H1 (cell line): ENCODE measurements at regions not wholly inside any gene's neighbourhood (a gene's known extent, or its start where the extent isn't known, plus 50 kb on each side); places are given as distances from the start of the nearest gene placed in this dataset.

Experiments used
- CTCF ChIA-PET: fragments of 300-600 bp; sonication (Branson Sonifier 250); formaldehyde crosslinking; loops from one replicate; lab custom pipeline; 2021; ENCODE audit not compliant: partially characterized antibody; lab: Charles Lee
- POLR2A ChIA-PET: fragments of 300-600 bp; sonication (Branson Sonifier 250); formaldehyde crosslinking; loops from one replicate; lab custom pipeline; 2021; ENCODE audit warnings: inconsistent platforms; ENCODE audit not compliant: partially characterized antibody; lab: Charles Lee
- DNase-seq, 2 experiments: peaks; one replicate each; pipeline versions ENCODE4 v3.0.0 to v3.0.0-alpha.2; 2010 to 2022; ENCODE audit warnings: low spot score in 2 of 2, low read depth in 1 of 2, mixed read lengths in 1 of 2
- FAIRE-seq: peaks from 2 replicates; lab custom pipeline; 2011; peaks lifted over from hg19 to GRCh38; lab: Jason Lieb, UNC
- H2AFZ ChIP-seq: 2 replicates; pipeline ENCODE4 v1.8.1; 2012; ENCODE audit warnings: low read length, inconsistent platforms
- H2AK5ac ChIP-seq: 2 replicates; pipeline ENCODE4 v1.6.1; 2013; ENCODE audit warnings: low read depth, low read length
- H2BK120ac ChIP-seq: replicated peaks from 2 replicates; pipeline ENCODE3; 2013; ENCODE audit warnings: low read depth, low read length, inconsistent platforms
- H2BK12ac ChIP-seq: 2 replicates; pipeline ENCODE4 v1.6.1; 2013; ENCODE audit warnings: low read depth, low read length
- H2BK15ac ChIP-seq: 2 replicates; pipeline ENCODE4 v1.6.1; 2013; ENCODE audit warnings: low read length
- H2BK20ac ChIP-seq: 2 replicates; pipeline ENCODE4 v1.6.1; 2013; ENCODE audit warnings: low read length
- H2BK5ac ChIP-seq: 2 replicates; pipeline ENCODE4 v1.6.1; 2013; ENCODE audit warnings: low read depth, low read length
- H3K14ac ChIP-seq: 2 replicates; pipeline ENCODE4 v1.6.1; 2013; ENCODE audit warnings: inconsistent platforms; ENCODE audit not compliant: insufficient read length
- H3K18ac ChIP-seq: 2 replicates; pipeline ENCODE4 v1.6.1; 2013; ENCODE audit warnings: low read length; ENCODE audit errors: extremely low read depth
- H3K23ac ChIP-seq: 2 replicates; pipeline ENCODE4 v1.6.1; 2013; ENCODE audit warnings: inconsistent platforms; ENCODE audit not compliant: insufficient read length
- H3K23me2 ChIP-seq: 2 replicates; pipeline ENCODE4 v1.6.1; 2013; ENCODE audit warnings: low read depth, low read length
- H3K27ac ChIP-seq: 2 replicates; pipeline ENCODE4 v1.6.1; 2011; ENCODE audit warnings: low read depth, low read length, inconsistent platforms
- H3K27me3 ChIP-seq, 4 experiments: replicated peaks in 1 of 4; 1 replicate in 1 of 4; 2 replicates in 3 of 4; pipeline versions ENCODE4 v1.6.1 to v1.8.1; 2011 to 2013; ENCODE audit warnings: low read length in 3 of 4, mild to moderate bottlenecking in 3 of 4, inconsistent platforms in 2 of 4, mixed read lengths in 2 of 4, moderate library complexity in 1 of 4; ENCODE audit not compliant: control insufficient read depth in 3 of 4, insufficient read depth in 3 of 4; ENCODE audit errors: extremely low read depth in 1 of 4
- H3K36me3 ChIP-seq, 4 experiments: 2 replicates each; pipeline versions ENCODE4 v1.6.1 to v1.8.1; 2011 to 2013; ENCODE audit warnings: mild to moderate bottlenecking in 4 of 4, low read length in 3 of 4, moderate library complexity in 2 of 4, control low read depth in 1 of 4, inconsistent platforms in 1 of 4; ENCODE audit not compliant: insufficient read depth in 4 of 4, control insufficient read depth in 2 of 4
- H3K4ac ChIP-seq: replicated peaks from 2 replicates; pipeline ENCODE3; 2013; ENCODE audit warnings: low read length, low read depth, mixed read lengths, inconsistent platforms; ENCODE audit not compliant: insufficient read length
- H3K4me1 ChIP-seq, 4 experiments: replicated peaks in 1 of 4; 1 replicate in 1 of 4; 2 replicates in 3 of 4; pipeline versions ENCODE4 v1.6.1 to v1.8.1; 2011 to 2013; ENCODE audit warnings: low read length in 3 of 4, inconsistent platforms in 2 of 4, mixed read lengths in 1 of 4; ENCODE audit not compliant: insufficient read depth in 4 of 4, control insufficient read depth in 3 of 4
- H3K4me2 ChIP-seq, 2 experiments: 2 replicates each; pipeline versions ENCODE4 v1.6.1 to v1.8.1; 2011 to 2013; ENCODE audit warnings: low read depth in 2 of 2, low read length in 2 of 2, control low read depth in 1 of 2, inconsistent platforms in 1 of 2, mild to moderate bottlenecking in 1 of 2; ENCODE audit not compliant: insufficient read depth in 1 of 2
- H3K4me3 ChIP-seq, 4 experiments: fragments of 200-600, 300-600 bp in 1 of 4; sonication (generic), shearing (Covaris generic), sonication (Bioruptor Twin) in 1 of 4; 2 replicates each; pipeline versions ENCODE4 v1.5.1 to v1.8.1; 2011 to 2016; ENCODE audit warnings: low read length in 4 of 4, low read depth in 3 of 4, control low read depth in 2 of 4, inconsistent platforms in 2 of 4, mild to moderate bottlenecking in 2 of 4, mixed read lengths in 1 of 4, moderate library complexity in 1 of 4; ENCODE audit not compliant: insufficient read depth in 2 of 4; ENCODE audit errors: extremely low read depth in 1 of 4
- H3K56ac ChIP-seq: replicated peaks from 2 replicates; pipeline ENCODE3; 2013; ENCODE audit warnings: low read depth, mild to moderate bottlenecking, mixed read lengths, low read length, inconsistent platforms; ENCODE audit not compliant: insufficient read length
- H3K79me1 ChIP-seq: 2 replicates; pipeline ENCODE4 v1.6.1; 2013; ENCODE audit warnings: low read depth, low read length, control low read depth
- H3K79me2 ChIP-seq, 2 experiments: 2 replicates each; pipeline versions ENCODE4 v1.6.1 to v1.8.1; 2012 to 2013; ENCODE audit warnings: low read length in 2 of 2, mild to moderate bottlenecking in 2 of 2, inconsistent platforms in 1 of 2; ENCODE audit not compliant: insufficient read depth in 2 of 2, control insufficient read depth in 1 of 2
- H3K9ac ChIP-seq, 4 experiments: replicated peaks in 1 of 4; 1 replicate in 1 of 4; 2 replicates in 3 of 4; pipeline versions ENCODE4 v1.6.1 to v1.8.1; 2011 to 2013; ENCODE audit warnings: low read depth in 3 of 4, low read length in 3 of 4, control low read depth in 2 of 4, mild to moderate bottlenecking in 2 of 4, moderate library complexity in 2 of 4, inconsistent platforms in 1 of 4; ENCODE audit errors: extremely low read depth in 1 of 4
- H3K9me3 ChIP-seq, 2 experiments: 2 replicates each; pipeline versions ENCODE4 v1.6.1 to v1.8.1; 2012 to 2013; ENCODE audit warnings: mild to moderate bottlenecking in 2 of 2, moderate library complexity in 2 of 2, control low read depth in 1 of 2, inconsistent platforms in 1 of 2, low read depth in 1 of 2, low read length in 1 of 2, mixed read lengths in 1 of 2; ENCODE audit not compliant: insufficient read depth in 2 of 2
- H4K20me1 ChIP-seq, 2 experiments: replicated peaks in 1 of 2; 2 replicates each; pipeline versions ENCODE3 to v1.8.1; 2011 to 2013; ENCODE audit warnings: inconsistent platforms in 2 of 2, low read length in 2 of 2, mild to moderate bottlenecking in 1 of 2; ENCODE audit not compliant: insufficient read depth in 2 of 2, control insufficient read depth in 1 of 2
- H4K5ac ChIP-seq: 2 replicates; pipeline ENCODE4 v1.6.1; 2013; ENCODE audit warnings: low read length, low read depth, mixed read lengths, inconsistent platforms; ENCODE audit not compliant: insufficient read length
- H4K8ac ChIP-seq: 2 replicates; pipeline ENCODE4 v1.8.0; 2013; ENCODE audit warnings: mild to moderate bottlenecking, moderate library complexity, low read length, inconsistent platforms; ENCODE audit not compliant: insufficient read depth; ENCODE audit errors: extremely low read depth
- H4K91ac ChIP-seq: replicated peaks from 2 replicates; pipeline ENCODE3; 2013; ENCODE audit warnings: low read length, mixed read lengths, inconsistent platforms; ENCODE audit not compliant: insufficient read length
- CBX8 ChIP-seq: fragments of 300-800, 300-1000 bp; sonication (generic); IDR thresholded peaks from 2 replicates; pipeline ENCODE4 v1.7.1; 2016; ENCODE audit warnings: low read depth, low read length, borderline replicate concordance
- CEBPB ChIP-seq: IDR thresholded peaks from 2 replicates; pipeline ENCODE4 v1.6.1; 2012; ENCODE audit warnings: low read depth, low read length
- CREB1 ChIP-seq: IDR thresholded peaks from 2 replicates; pipeline ENCODE4 v1.6.1; 2012; ENCODE audit warnings: inconsistent platforms
- HDAC2 ChIP-seq, 2 experiments: fragments of 300-600 bp in 1 of 2; sonication (generic) in 1 of 2; IDR thresholded peaks; 2 replicates each; pipeline ENCODE4 v1.6.1; 2011 to 2012; ENCODE audit warnings: low read depth in 2 of 2, low read length in 2 of 2, mild to moderate bottlenecking in 2 of 2, moderate library complexity in 2 of 2, borderline replicate concordance in 1 of 2, inconsistent platforms in 1 of 2
- JUND ChIP-seq: IDR thresholded peaks from 2 replicates; pipeline ENCODE4 v1.6.1; 2011; ENCODE audit warnings: mild to moderate bottlenecking, improper control_type of control experiment, low read length
- MAFK ChIP-seq: IDR thresholded peaks from 2 replicates; pipeline ENCODE4 v1.6.1; 2012; ENCODE audit warnings: low read depth, mild to moderate bottlenecking, improper control_type of control experiment, low read length
- POLR2A ChIP-seq, 2 experiments: IDR thresholded peaks; 1 replicate in 1 of 2; 2 replicates in 1 of 2; pipeline ENCODE4 v1.6.1; 2011; ENCODE audit warnings: low read depth in 2 of 2, low read length in 2 of 2, mild to moderate bottlenecking in 2 of 2; ENCODE audit errors: control extremely low read depth in 1 of 2
- RFX5 ChIP-seq: IDR thresholded peaks from 2 replicates; pipeline ENCODE4 v1.6.1; 2011; ENCODE audit warnings: low read depth, low read length, improper control_type of control experiment, borderline replicate concordance
- RNF2 ChIP-seq: fragments of 200-900, 300-1000 bp; sonication (generic); IDR thresholded peaks from 2 replicates; pipeline ENCODE4 v1.7.1; 2016; ENCODE audit warnings: borderline replicate concordance, low read depth, mild to moderate bottlenecking, antibody characterized with exemption, low read length; ENCODE audit not compliant: poor library complexity, severe bottlenecking; ENCODE audit errors: missing control alignments
- SIRT6 ChIP-seq: IDR thresholded peaks from one replicate; pipeline ENCODE4 v1.7.1; 2012; ENCODE audit warnings: low read length, inconsistent platforms
- TAF7 ChIP-seq: optimal IDR thresholded peaks from 2 replicates; pipeline ENCODE3; 2011; ENCODE audit warnings: low read depth, mild to moderate bottlenecking, inconsistent platforms, low read length, moderate library complexity, borderline replicate concordance
- TBP ChIP-seq: IDR thresholded peaks from 2 replicates; pipeline ENCODE4 v1.6.1; 2011; ENCODE audit warnings: low read depth, low read length, improper control_type of control experiment
- ZNF274 ChIP-seq: IDR thresholded peaks from 2 replicates; pipeline ENCODE4 v1.7.0; 2012; ENCODE audit warnings: low read length, borderline replicate concordance; ENCODE audit errors: extremely low read depth
- WGBS, 2 experiments: shearing (Covaris generic) in 1 of 2; methylation state at CpG; one replicate each; pipeline versions ENCODE4 v1.1.6 to v1.1.7; 2013 to 2015; ENCODE audit warnings: low lambda C conversion rate in 2 of 2, mixed read lengths in 2 of 2, inconsistent platforms in 1 of 2, low coverage in 1 of 2, missing lambda C conversion rate in 1 of 2; ENCODE audit not compliant: insufficient replicate concordance in 2 of 2, insufficient coverage in 1 of 2, insufficient read length in 1 of 2; ENCODE audit errors: extremely low coverage in 1 of 2, missing lambda C conversion rate in 1 of 2; 5-methylcytosine and 5-hydroxymethylcytosine counted together

GRCh38 chr4:89531932-89532640 is 224.5 kb upstream of the GPRIN3 start:
- H2AFZ ChIP-seq = no peak overlapping the region
- TF ChIP-seq RNF2 = no peak
- no peak for TF ChIP-seq TAF7
- no peak for TF ChIP-seq MAFK
- no peak for TF ChIP-seq TBP
- TF ChIP-seq RFX5 = no peak
- no peak for TF ChIP-seq HDAC2 (IDR thresholded peaks at IDR 0.05; ENCODE audit: borderline replicate concordance in 1 of 2, low read depth in 2 of 2, low read length in 2 of 2)
- TF ChIP-seq POLR2A (IDR thresholded peaks at IDR 0.05; ENCODE audit: control extremely low read depth in 1 of 2, low read depth in 2 of 2, low read length in 2 of 2) = no peak
- TF ChIP-seq SIRT6 = no peak
- TF ChIP-seq ZNF274 = no peak
- TF ChIP-seq CEBPB = no peak
- no peak for TF ChIP-seq CBX8
- no peak for TF ChIP-seq CREB1
- TF ChIP-seq JUND = no peak
- TF ChIP-seq, all 59 proteins: peak for 0
- Histone ChIP-seq H2BK12ac (no peak overlapping the region), H3K36me3 (no peaks in the 10 kb centered on the region), H3K9ac (no peak overlapping the region), H3K4me1 (no peaks in the 10 kb centered on the region), H3K79me1 (no peaks in the 10 kb centered on the region), H3K79me2 (no peaks in the 10 kb centered on the region), H3K4ac (no peak overlapping the region), H3K14ac (no peak overlapping the region), H2BK5ac (no peak overlapping the region), H3K9me3 (no peaks in the 10 kb centered on the region), H3K4me3 (no peak overlapping the region), H4K8ac (no peak overlapping the region), H3K27me3 (no peaks in the 10 kb centered on the region), H2BK120ac (no peak overlapping the region), H3K23ac (no peak overlapping the region), H4K5ac (no peak overlapping the region), H2BK20ac (no peak overlapping the region), H4K91ac (no peak overlapping the region), H3K18ac (no peak overlapping the region), H4K20me1 (no peaks in the 10 kb centered on the region), H3K4me2 (no peak overlapping the region), H3K23me2 (no peaks in the 10 kb centered on the region), H2AK5ac (no peak overlapping the region), H3K56ac (no peak overlapping the region), H2BK15ac (no peak overlapping the region), H3K27ac (no peak overlapping the region)
- 84% methylated on average over 2 of the region's 2 CpGs; no CpG with 5 or more reads in 1 of the 2 experiments for WGBS, 2 experiments
- ChIA-PET CTCF (no interaction called here), POLR2A (no interaction called here)
- FAIRE-seq (no peak), DNase-seq (no peak)
